ENCODE measurements at regions not wholly inside any gene's neighbourhood (a gene's known extent, or its start where the extent isn't known, plus 50 kb on each side); places are given as distances from the start of the nearest gene placed in this dataset.

- no peak for DNase-seq
Observed at GRCh38 chr13:76745261-76746200, 140.7 kb downstream of the KCTD12 start.

- DNase-seq: no peak
Observed at GRCh38 chr13:76741624-76742023, 144.6 kb downstream of the KCTD12 start.

GRCh38 chr13:76741046-76741445 is 145.2 kb downstream of the KCTD12 start:
- DNase-seq: no peak

- no peak for DNase-seq
Observed at GRCh38 chr13:76738616-76739015, 147.6 kb downstream of the KCTD12 start.

- no peak for DNase-seq
Observed at GRCh38 chr13:76737526-76737925, 148.7 kb downstream of the KCTD12 start.

- DNase-seq: no peak
Observed at GRCh38 chr13:76735641-76736040, 150.6 kb downstream of the KCTD12 start.

GRCh38 chr13:76733671-76734070 is 152.5 kb downstream of the KCTD12 start:
- DNase-seq: no peak

GRCh38 chr13:76732367-76732766 is 153.8 kb downstream of the KCTD12 start:
- DNase-seq: no peak

- DNase-seq: no peak
Observed at GRCh38 chr13:76730220-76730619, 156.0 kb downstream of the KCTD12 start.

- no peak for DNase-seq
Observed at GRCh38 chr13:76729691-76730090, 156.5 kb downstream of the KCTD12 start.

- no peak for DNase-seq
Observed at GRCh38 chr13:76725896-76726295, 160.3 kb downstream of the KCTD12 start.

- DNase-seq: no peak
Observed at GRCh38 chr13:76725211-76725610, 161.0 kb downstream of the KCTD12 start.

- DNase-seq: no peak
Observed at GRCh38 chr13:76724421-76724820, 161.8 kb downstream of the KCTD12 start.

- no peak for DNase-seq
Observed at GRCh38 chr13:76723551-76724232, 162.5 kb downstream of the KCTD12 start.

GRCh38 chr13:76722782-76723181 is 163.4 kb downstream of the KCTD12 start:
- DNase-seq: no peak

- DNase-seq: no peak
Observed at GRCh38 chr13:76720821-76721220, 165.4 kb downstream of the KCTD12 start.

GRCh38 chr13:76720416-76720815 is 165.8 kb downstream of the KCTD12 start:
- DNase-seq: no peak

GRCh38 chr13:76719955-76720354 is 166.2 kb downstream of the KCTD12 start:
- DNase-seq: no peak

GRCh38 chr13:76717092-76717491 is 169.1 kb downstream of the KCTD12 start:
- DNase-seq: no peak

GRCh38 chr13:76715621-76716020 is 170.6 kb downstream of the KCTD12 start:
- DNase-seq: no peak

- DNase-seq: no peak
Observed at GRCh38 chr13:76715075-76715474, 171.1 kb downstream of the KCTD12 start.

- no peak for DNase-seq
Observed at GRCh38 chr13:76713280-76713679, 172.9 kb downstream of the KCTD12 start.

- DNase-seq: no peak
Observed at GRCh38 chr13:76711550-76712182, 174.5 kb downstream of the KCTD12 start.

- no peak for DNase-seq
Observed at GRCh38 chr13:76709851-76710250, 176.4 kb downstream of the KCTD12 start.

Data from activated T-cell treated with anti-CD3 and anti-CD28 coated beads, Interleukin-2, amount 50 U/mL, for 48 hours (primary cell).